C4-2B (cell line): ENCODE measurements at regions not wholly inside any gene's neighbourhood (a gene's known extent, or its start where the extent isn't known, plus 50 kb on each side); places are given as distances from the start of the nearest gene placed in this dataset.

Source experiments
- ZFX ChIP-seq: fragments of 450-650 bp; IDR thresholded peaks from 2 replicates; pipeline ENCODE4 v1.6.1; 2017
- TF ChIP-seq, protein P1 (sequence below): fragments of 450-650 bp; conservative IDR thresholded peaks from 2 replicates; pipeline ENCODE4 v1.5.1; 2017; ENCODE audit warnings: mild to moderate bottlenecking

GRCh38 chr6:96420294-96420693 is 101.3 kb upstream of the UFL1 start:
- TF ChIP-seq, protein P1, sequence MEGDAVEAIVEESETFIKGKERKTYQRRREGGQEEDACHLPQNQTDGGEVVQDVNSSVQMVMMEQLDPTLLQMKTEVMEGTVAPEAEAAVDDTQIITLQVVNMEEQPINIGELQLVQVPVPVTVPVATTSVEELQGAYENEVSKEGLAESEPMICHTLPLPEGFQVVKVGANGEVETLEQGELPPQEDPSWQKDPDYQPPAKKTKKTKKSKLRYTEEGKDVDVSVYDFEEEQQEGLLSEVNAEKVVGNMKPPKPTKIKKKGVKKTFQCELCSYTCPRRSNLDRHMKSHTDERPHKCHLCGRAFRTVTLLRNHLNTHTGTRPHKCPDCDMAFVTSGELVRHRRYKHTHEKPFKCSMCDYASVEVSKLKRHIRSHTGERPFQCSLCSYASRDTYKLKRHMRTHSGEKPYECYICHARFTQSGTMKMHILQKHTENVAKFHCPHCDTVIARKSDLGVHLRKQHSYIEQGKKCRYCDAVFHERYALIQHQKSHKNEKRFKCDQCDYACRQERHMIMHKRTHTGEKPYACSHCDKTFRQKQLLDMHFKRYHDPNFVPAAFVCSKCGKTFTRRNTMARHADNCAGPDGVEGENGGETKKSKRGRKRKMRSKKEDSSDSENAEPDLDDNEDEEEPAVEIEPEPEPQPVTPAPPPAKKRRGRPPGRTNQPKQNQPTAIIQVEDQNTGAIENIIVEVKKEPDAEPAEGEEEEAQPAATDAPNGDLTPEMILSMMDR, result no peak
- TF ChIP-seq ZFX, result no peak
